SU-DHL-6 (cell line): ENCODE measurements at regions not wholly inside any gene's neighbourhood (a gene's known extent, or its start where the extent isn't known, plus 50 kb on each side); places are given as distances from the start of the nearest gene placed in this dataset.

ENCODE experiments used
- H2AFZ ChIP-seq: fragments of 200-600 bp; sonication (generic); 2 replicates; pipeline ENCODE4 v1.6.1; 2014; ENCODE audit warnings: low read depth, mild to moderate bottlenecking, moderate library complexity, mixed read lengths, antibody characterized with exemption, low read length; ENCODE audit not compliant: severe bottlenecking
- H3F3A ChIP-seq: fragments of 200-600 bp; shearing (Covaris generic); 2 replicates; pipeline ENCODE4 v1.6.0; 2016; ENCODE audit warnings: antibody characterized with exemption, mild to moderate bottlenecking; ENCODE audit not compliant: insufficient read depth
- H3K27ac ChIP-seq: fragments of 200-600 bp; sonication (generic); 2 replicates; pipeline ENCODE4 v1.5.1; 2016; ENCODE audit warnings: low read depth, mild to moderate bottlenecking, low read length, moderate library complexity, mixed read lengths
- H3K27me3 ChIP-seq: fragments of 200-600 bp; sonication (generic), shearing (Covaris generic); 2 replicates; pipeline ENCODE4 v1.6.0; 2014; ENCODE audit warnings: mild to moderate bottlenecking, low read length
- H3K36me3 ChIP-seq: fragments of 200-600 bp; sonication (generic); 2 replicates; pipeline ENCODE4 v1.6.1; 2014; ENCODE audit warnings: mild to moderate bottlenecking, low read length, mixed read lengths
- H3K4me2 ChIP-seq: fragments of 300-600, 200-600 bp; shearing (Covaris generic), sonication (generic); 2 replicates; pipeline ENCODE4 v1.6.0; 2014; ENCODE audit warnings: low read length, low read depth, mild to moderate bottlenecking; ENCODE audit not compliant: poor library complexity, severe bottlenecking
- H3K4me3 ChIP-seq: fragments of 200-600 bp; sonication (generic); 2 replicates; pipeline ENCODE4 v1.5.1; 2014; ENCODE audit warnings: antibody characterized with exemption, low read length, mild to moderate bottlenecking, mixed read lengths; ENCODE audit not compliant: insufficient read depth, poor library complexity, severe bottlenecking
- H3K79me2 ChIP-seq: fragments of 200-600 bp; sonication (generic); 2 replicates; pipeline ENCODE4 v1.6.1; 2014; ENCODE audit warnings: mild to moderate bottlenecking, low read length, moderate library complexity; ENCODE audit not compliant: insufficient read depth
- H3K9ac ChIP-seq: fragments of 200-600 bp; sonication (generic); 2 replicates; pipeline ENCODE4 v1.7.0; 2014; ENCODE audit warnings: mild to moderate bottlenecking, low read length
- H3K9me2 ChIP-seq: fragments of 200-600 bp; sonication (generic); replicated peaks from 2 replicates; pipeline ENCODE4 v1.6.1; 2014; ENCODE audit warnings: low read length; ENCODE audit not compliant: insufficient read depth
- H3K9me3 ChIP-seq: fragments of 200-600 bp; sonication (generic); 2 replicates; pipeline ENCODE4 v1.6.1; 2014; ENCODE audit warnings: low read length, mixed read lengths; ENCODE audit not compliant: insufficient read depth
- H4K20me1 ChIP-seq: fragments of 200-600 bp; sonication (generic); 2 replicates; pipeline ENCODE4 v1.6.1; 2014; ENCODE audit warnings: low read depth, mild to moderate bottlenecking, antibody characterized with exemption, low read length, moderate library complexity, mixed read lengths
- EZH2phosphoT487 ChIP-seq: fragments of 200-600 bp; sonication (generic), shearing (Covaris generic); conservative IDR thresholded peaks from 2 replicates; pipeline ENCODE4 v1.6.1; 2018; ENCODE audit warnings: mild to moderate bottlenecking, antibody characterized with exemption, low read length, moderate library complexity, mixed read lengths
- TF ChIP-seq, protein P1 (sequence below): fragments of 200-600 bp; sonication (generic); IDR thresholded peaks from one replicate; pipeline ENCODE4 v1.5.1; 2017; ENCODE audit warnings: antibody characterized with exemption, mild to moderate bottlenecking, low read length, moderate library complexity; ENCODE audit not compliant: insufficient read depth, poor library complexity, severe bottlenecking

DNA sequence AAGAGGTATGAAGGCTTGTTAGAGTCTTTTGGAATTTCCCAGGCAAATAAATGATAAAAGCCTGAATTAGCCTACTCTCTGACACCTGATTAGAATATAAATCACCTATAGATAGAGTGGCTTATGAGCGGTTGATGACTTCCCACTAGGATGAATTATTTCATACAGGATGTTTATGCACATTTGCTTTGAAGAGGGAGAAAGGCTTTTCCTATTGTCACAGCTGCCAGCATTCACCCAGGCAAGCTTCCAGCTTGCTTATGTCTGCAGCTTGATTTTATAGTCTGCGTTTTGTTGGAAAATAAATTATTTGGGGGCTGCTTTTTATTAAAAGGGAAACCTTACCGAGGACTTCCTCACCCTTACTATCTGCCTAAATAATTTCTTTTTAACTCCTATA, 51.3 kb upstream of the EIF2S2 start:
- Histone ChIP-seq H4K20me1 (no peaks in the 10 kb centered on the region), H3K27me3 (no peaks in the 10 kb centered on the region), H3K9me3 (no peaks in the 10 kb centered on the region), H3K9ac (no peak overlapping the region), H3F3A (no peaks in the 10 kb centered on the region), H2AFZ (no peak overlapping the region), H3K79me2 (no peaks in the 10 kb centered on the region), H3K4me2 (no peak overlapping the region), H3K4me3 (no peak overlapping the region), H3K36me3 (no peaks in the 10 kb centered on the region), H3K27ac (no peak overlapping the region), H3K9me2 (no peaks in the 10 kb centered on the region)
- no peak for TF ChIP-seq EZH2phosphoT487
- TF ChIP-seq, protein P1, sequence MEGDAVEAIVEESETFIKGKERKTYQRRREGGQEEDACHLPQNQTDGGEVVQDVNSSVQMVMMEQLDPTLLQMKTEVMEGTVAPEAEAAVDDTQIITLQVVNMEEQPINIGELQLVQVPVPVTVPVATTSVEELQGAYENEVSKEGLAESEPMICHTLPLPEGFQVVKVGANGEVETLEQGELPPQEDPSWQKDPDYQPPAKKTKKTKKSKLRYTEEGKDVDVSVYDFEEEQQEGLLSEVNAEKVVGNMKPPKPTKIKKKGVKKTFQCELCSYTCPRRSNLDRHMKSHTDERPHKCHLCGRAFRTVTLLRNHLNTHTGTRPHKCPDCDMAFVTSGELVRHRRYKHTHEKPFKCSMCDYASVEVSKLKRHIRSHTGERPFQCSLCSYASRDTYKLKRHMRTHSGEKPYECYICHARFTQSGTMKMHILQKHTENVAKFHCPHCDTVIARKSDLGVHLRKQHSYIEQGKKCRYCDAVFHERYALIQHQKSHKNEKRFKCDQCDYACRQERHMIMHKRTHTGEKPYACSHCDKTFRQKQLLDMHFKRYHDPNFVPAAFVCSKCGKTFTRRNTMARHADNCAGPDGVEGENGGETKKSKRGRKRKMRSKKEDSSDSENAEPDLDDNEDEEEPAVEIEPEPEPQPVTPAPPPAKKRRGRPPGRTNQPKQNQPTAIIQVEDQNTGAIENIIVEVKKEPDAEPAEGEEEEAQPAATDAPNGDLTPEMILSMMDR: no peak

DNA sequence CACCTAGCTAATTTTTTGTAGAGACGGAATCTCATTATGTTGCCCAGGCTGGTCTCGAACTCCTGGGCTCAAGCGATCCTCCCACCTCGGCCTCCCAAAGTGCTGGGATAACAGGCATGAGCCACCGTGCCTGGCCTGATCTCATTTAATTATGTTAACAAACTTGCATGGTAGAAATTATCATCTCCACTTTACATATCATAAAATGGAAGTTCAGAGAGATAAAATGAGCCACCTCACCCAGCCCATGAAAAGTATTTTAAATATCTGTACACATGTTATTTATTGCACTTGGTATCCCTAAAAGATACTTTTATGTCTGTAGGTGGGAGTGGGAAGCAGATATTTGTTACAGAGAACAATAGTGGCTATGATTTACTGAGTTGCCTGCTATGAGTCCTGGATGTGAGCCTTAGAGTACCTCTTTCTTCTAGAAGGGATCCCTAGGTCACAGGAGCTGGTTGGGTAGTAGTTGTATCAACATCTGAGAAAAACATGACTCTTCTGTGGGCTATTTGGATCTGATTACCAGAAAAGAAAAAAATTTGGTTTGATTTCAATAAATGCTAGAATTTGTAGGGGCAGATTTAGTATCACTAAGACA, 52.4 kb upstream of the EIF2S2 start:
- no peaks in the 10 kb centered on the region for H3K27me3 ChIP-seq
- no peaks in the 10 kb centered on the region for H3K9me3 ChIP-seq
- H3K4me2 ChIP-seq: no peak overlapping the region
- H3K9ac ChIP-seq: no peak overlapping the region
- no peaks in the 10 kb centered on the region for H3K9me2 ChIP-seq
- H3F3A ChIP-seq: no peaks in the 10 kb centered on the region
- no peak overlapping the region for H3K27ac ChIP-seq
- no peaks in the 10 kb centered on the region for H3K79me2 ChIP-seq
- no peak overlapping the region for H3K4me3 ChIP-seq
- TF ChIP-seq, protein P1: no peak
- no peak for TF ChIP-seq EZH2phosphoT487
- no peak overlapping the region for H2AFZ ChIP-seq
- no peaks in the 10 kb centered on the region for H3K36me3 ChIP-seq
- H4K20me1 ChIP-seq: no peaks in the 10 kb centered on the region

DNA sequence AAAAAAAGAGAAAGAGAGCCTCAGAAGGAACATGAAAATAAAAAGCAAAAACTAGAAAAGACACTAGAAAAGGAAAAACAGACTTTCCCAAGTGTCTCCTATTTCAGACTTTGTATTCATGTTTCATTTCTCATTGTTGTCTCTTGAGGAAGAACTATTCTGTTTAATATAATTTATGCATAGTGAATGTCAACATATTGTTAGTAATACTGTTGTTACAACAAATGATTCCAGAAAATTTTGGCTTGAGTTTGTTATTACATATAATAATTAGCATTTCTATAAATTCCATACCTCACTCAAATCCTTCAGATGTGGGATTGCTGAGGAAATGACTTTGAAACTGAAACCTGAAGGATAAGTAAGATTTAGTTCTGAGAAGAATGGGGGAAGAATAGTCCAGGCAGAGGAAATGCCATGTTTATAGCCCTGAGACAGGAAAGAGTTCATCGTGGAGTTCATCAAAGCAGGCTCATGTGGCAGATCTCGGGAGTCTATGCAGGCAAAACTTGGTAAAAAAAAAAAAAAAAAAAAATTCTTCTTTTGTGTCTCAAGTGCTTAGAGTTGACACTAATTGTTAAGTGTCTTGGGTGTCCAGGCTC, 53.1 kb upstream of the EIF2S2 start:
- H3K79me2 ChIP-seq: no peaks in the 10 kb centered on the region
- no peak overlapping the region for H3K4me3 ChIP-seq
- H3K36me3 ChIP-seq: no peaks in the 10 kb centered on the region
- no peak for TF ChIP-seq EZH2phosphoT487
- TF ChIP-seq, protein P1: no peak
- no peaks in the 10 kb centered on the region for H3K9me2 ChIP-seq
- H3F3A ChIP-seq: no peaks in the 10 kb centered on the region
- no peaks in the 10 kb centered on the region for H4K20me1 ChIP-seq
- H3K9me3 ChIP-seq: no peaks in the 10 kb centered on the region
- no peak overlapping the region for H3K9ac ChIP-seq
- no peak overlapping the region for H3K27ac ChIP-seq
- no peak overlapping the region for H2AFZ ChIP-seq
- H3K27me3 ChIP-seq: no peaks in the 10 kb centered on the region
- H3K4me2 ChIP-seq: no peak overlapping the region
